GM10266 (cell line): ENCODE measurements at regions not wholly inside any gene's neighbourhood (a gene's known extent, or its start where the extent isn't known, plus 50 kb on each side); places are given as distances from the start of the nearest gene placed in this dataset.
"Not testable (repeated sequence)": the region's sequence is repeated elsewhere in the genome, so short reads cannot be mapped to it uniquely, and the experiment has no call there.

Source experiments
- DNase-seq: peaks from one replicate; pipeline ENCODE4 v3.0.0; 2012; ENCODE audit errors: extremely low spot score
- TF ChIP-seq, protein P1 (sequence below): IDR thresholded peaks from 2 replicates; pipeline ENCODE4 v1.5.1; 2012; ENCODE audit warnings: mild to moderate bottlenecking, low read depth; ENCODE audit not compliant: control insufficient read depth, insufficient read depth; ENCODE audit errors: missing control alignments

DNA sequence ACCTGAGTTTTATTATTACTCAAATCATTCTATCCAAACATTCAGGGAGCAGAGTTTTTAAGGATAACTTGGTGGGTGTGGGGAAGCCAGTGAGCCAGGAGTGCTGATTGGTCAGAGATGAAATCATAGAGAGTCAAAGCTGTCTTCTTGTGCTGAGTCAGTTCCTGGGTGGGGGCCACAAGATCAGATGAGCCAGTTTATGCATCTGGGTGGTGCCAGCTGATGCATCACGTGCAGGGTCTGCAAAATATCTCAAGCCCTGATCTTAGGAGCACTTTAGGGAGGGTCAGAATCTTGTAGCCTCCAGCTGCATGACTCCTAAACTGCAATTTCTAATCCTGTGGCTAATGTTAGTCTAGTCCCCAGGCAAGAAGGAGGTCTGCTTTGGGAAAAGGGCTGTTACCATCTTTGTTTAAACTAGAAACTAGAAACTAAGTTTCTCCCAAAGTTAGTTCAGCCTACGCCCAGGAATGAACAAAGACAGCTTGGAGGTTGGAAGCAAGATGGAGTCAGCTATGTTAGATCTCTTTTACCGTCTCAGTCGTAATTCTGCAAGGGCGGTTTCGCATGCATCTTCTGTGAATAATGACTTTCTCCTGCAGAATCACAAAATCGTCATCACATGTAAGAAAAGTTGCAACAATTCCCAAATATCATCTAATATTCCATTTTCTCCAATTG lies 97.5 kb downstream of the ZNF664 start:
- DNase-seq: not testable (repeated sequence)

DNA sequence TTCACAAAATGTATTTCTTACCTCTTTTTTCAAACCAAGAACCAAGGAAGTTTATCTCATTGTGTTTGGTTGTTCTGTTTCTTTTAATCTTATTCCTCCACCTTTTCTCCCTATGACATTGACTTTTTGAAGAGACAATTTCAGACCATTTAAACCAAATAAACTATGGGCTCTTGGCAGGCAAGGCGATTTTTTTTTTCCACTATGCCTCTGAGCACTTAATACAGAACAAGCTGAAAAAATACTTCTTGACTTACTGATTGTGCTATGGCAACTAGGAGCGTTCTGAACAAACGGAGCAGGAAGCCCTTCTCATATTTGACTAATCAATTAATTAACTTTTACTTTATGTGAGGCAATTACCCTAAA lies 98.0 kb downstream of the ZNF664 start:
- DNase-seq: no peak
- TF ChIP-seq, protein P1, sequence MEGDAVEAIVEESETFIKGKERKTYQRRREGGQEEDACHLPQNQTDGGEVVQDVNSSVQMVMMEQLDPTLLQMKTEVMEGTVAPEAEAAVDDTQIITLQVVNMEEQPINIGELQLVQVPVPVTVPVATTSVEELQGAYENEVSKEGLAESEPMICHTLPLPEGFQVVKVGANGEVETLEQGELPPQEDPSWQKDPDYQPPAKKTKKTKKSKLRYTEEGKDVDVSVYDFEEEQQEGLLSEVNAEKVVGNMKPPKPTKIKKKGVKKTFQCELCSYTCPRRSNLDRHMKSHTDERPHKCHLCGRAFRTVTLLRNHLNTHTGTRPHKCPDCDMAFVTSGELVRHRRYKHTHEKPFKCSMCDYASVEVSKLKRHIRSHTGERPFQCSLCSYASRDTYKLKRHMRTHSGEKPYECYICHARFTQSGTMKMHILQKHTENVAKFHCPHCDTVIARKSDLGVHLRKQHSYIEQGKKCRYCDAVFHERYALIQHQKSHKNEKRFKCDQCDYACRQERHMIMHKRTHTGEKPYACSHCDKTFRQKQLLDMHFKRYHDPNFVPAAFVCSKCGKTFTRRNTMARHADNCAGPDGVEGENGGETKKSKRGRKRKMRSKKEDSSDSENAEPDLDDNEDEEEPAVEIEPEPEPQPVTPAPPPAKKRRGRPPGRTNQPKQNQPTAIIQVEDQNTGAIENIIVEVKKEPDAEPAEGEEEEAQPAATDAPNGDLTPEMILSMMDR: no peak

DNA sequence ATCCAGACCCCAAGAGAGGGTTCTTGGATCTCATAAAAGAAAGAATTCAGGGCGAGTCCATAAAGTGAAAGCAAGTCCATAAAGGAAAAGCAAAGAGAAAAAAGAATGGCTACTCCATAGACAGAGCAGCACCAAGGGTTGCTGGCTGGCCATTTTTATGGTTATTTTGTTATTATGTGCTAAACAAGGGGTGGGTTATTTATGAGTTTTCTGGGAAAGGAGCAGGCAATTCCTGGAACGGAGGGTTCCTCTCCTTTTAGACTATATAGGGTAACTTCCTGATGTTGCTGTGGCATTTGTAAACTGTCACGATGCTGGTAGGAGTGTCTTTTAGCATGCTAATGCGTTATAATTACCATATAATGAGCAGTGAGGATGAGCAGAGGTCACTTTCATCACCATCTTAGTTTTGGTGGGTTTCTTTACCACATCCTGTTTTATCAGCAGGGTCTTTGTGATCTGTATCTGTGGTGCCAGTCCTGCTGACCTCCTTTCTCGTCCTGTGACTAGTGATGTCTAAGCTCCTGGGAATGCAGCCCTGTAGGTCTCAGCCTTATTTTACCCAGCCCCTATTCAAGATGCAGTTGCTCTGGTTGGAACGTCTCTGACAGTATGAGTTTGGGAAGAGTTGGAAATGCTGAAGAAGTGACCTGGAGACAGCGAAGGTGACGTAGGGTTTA lies 100.5 kb downstream of the ZNF664 start:
- DNase-seq: no peak
- TF ChIP-seq, protein P1: no peak

GRCh38 chr12:124075841-124076240 lies 102.8 kb downstream of the ZNF664 start:
- DNase-seq: no peak
- TF ChIP-seq, protein P1: no peak

- TF ChIP-seq, protein P1: no peak
- no peak for DNase-seq
Measured at GRCh38 chr12:124077701-124078100, 104.7 kb downstream of the ZNF664 start.

- TF ChIP-seq, protein P1: no peak
- DNase-seq: no peak
Measured at GRCh38 chr12:124078800-124079199, 105.8 kb downstream of the ZNF664 start.

- no peak for DNase-seq
Measured at GRCh38 chr12:124080649-124081048, 107.6 kb downstream of the ZNF664 start.

More at GRCh38 chr12:124080649-124081048, 107.6 kb downstream of the ZNF664 start:
- TF ChIP-seq, protein P1: no peak
